Head of caudate nucleus (tissue), 42 donors: ENCODE measurements at regions not wholly inside any gene's neighbourhood (a gene's known extent, or its start where the extent isn't known, plus 50 kb on each side); places are given as distances from the start of the nearest gene placed in this dataset.

Experiments used
- DNase-seq, 42 donors: peaks; one replicate each; pipeline versions ENCODE4 v3.0.0 to v3.0.0-alpha.2; 2020 to 2021; ENCODE audit warnings: mixed read lengths in 7 of 42
- intact Hi-C: fragments of 100-400 bp; cut with DNase I; formaldehyde crosslinking; loops from one replicate; pipeline ENCODE4 v1.15.0; 2022

GRCh38 chr10:90652519-90652918 is 205.3 kb downstream of the HTR7 start:
- intact Hi-C loops = no loop called here
- DNase-seq = peak in 6 of 42 donors; percentile 3 to 19 (median 11)

GRCh38 chr10:90658791-90659190 is 199.0 kb downstream of the HTR7 start:
- intact Hi-C loops = no loop called here
- DNase-seq = no peak

DNA sequence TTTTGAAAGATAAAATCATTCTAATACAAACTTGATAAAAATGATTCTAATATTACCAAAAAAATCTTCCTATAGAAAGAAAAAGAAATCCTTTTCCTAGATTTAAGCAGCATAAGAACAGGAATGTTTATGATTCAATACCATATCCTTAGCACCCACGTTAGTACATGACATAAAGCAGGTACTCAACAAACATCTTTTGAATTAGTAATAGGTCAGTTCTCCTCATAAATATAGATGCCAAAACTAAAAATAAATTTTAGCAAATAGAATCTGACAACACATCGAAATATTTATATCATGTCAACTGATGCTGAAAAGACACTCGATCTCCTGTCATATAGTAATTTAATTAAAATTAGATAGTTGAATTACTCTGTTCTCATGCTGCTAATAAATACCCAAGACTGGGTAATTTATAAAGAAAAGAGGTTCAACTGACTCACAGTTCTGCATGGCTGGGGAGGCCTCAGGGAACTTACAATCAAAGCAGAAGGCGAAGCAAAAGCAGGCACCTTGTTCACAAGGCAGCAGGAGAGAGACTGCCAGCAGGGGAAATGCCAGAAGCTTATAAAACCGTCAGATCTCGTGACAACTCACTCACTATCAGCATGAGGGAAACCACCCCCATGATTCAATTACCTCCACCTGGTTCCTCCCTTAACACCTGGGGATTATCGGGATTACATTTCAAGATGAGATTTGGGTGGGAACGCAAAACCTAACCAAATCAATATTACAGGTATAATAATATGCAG is 191.8 kb downstream of the HTR7 start:
- DNase-seq = no peak
- intact Hi-C loops = no loop called here

GRCh38 chr10:90674461-90674860 is 183.4 kb downstream of the HTR7 start:
- intact Hi-C loops = no loop called here
- DNase-seq = no peak

DNA sequence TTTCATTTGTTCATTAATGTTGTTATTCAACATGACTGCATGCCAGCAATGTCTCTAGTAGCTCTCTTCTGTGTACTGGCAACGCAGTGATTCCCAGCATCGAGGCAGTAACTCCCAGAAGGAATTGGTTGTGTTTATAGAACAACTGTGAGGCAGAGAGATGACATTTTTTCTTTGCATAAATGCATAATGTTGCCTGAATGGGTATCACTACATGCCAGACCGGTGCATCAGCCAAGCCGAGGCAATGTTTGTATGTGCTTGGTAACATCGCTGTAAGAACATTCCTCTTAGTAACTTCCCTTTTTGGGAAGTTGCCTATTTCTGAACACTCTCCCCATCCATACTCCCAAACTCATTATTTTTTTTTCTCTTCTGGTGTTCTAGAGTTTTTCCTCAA is 182.9 kb downstream of the HTR7 start:
- intact Hi-C loops = no loop called here
- no peak for DNase-seq

DNA sequence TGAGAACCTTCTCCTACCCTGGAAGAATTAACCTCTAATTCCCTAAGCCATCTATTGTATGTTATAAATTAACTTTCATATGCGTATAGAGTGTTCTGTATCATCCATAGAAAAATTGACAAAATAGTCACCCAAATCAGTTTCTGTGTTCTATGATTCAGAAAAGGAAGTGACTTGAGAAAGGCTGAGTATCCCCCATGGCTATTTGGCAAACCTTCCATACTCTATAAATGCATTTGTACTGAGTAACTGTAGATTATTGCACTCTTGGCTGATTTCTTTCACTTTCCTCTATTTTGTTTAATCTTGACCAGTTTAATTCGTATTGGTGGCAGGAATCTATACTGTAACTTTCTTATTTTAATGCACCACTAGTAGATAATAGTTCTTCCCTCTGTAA is 182.2 kb downstream of the HTR7 start:
- intact Hi-C loops = no loop called here
- DNase-seq = no peak
